H7 (cell line): ENCODE measurements at regions not wholly inside any gene's neighbourhood (a gene's known extent, or its start where the extent isn't known, plus 50 kb on each side); places are given as distances from the start of the nearest gene placed in this dataset.

Experiments
- DNase-seq: peaks from one replicate; pipeline ENCODE4 v3.0.0; 2012
- H3K27me3 ChIP-seq: 2 replicates; pipeline ENCODE4 v1.6.0; 2011; ENCODE audit warnings: mild to moderate bottlenecking, low read length; ENCODE audit not compliant: control insufficient read depth, insufficient read depth
- H3K36me3 ChIP-seq: replicated peaks from 2 replicates; pipeline ENCODE4 v1.5.1; 2011; ENCODE audit warnings: low read length; ENCODE audit not compliant: control insufficient read depth, insufficient read depth
- H3K4me3 ChIP-seq: 2 replicates; pipeline ENCODE4 v1.5.1; 2011; ENCODE audit warnings: low read depth, mild to moderate bottlenecking, control low read depth, low read length, moderate library complexity; ENCODE audit not compliant: insufficient read depth

- Histone ChIP-seq H3K36me3 (no peaks in the 10 kb centered on the region), H3K4me3 (no peak overlapping the region), H3K27me3 (no peaks in the 10 kb centered on the region)
- no peak for DNase-seq
Measured at GRCh38 chr7:18414885-18415284, 80.7 kb upstream of the HDAC9 start.

DNA sequence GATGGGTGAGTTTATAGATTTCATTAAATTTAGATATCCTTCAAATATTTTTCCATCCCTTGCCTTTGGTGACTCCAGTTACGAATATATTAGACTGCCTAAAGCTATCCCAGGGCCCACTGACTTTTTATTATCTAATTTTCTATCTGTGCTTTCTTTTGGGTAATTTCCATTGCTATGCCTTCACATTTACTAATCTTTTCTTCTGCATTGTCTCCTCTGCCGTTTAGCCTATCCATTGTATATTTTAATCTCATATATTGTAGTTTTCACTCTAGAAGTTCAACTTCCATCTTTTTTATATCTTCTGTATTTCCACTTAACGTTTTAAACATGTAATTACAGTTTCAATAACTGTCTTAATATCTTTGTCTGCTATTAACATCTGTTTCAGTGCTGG lies 78.6 kb upstream of the HDAC9 start:
- Histone ChIP-seq H3K4me3 (no peak overlapping the region), H3K36me3 (no peaks in the 10 kb centered on the region), H3K27me3 (no peaks in the 10 kb centered on the region)
- no peak for DNase-seq

DNA sequence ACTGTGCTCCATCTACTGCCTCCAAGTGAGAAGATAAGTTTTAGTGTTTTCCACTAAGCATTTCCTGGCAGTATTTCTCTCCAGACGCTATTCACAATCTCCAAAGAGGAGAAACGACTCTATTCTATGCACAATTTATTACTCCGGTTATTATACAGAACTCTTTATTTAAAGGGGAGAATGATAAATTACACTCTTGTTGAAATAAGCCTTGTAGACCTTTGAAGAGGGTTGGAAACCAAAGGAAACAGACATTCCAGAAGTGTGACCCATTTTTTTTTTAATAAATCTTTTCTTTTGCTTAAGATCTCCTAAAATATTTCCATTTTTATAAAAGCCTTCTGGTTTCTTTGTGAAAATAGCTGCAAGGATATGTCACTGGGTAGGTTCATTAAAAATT lies 76.1 kb upstream of the HDAC9 start:
- Histone ChIP-seq H3K4me3 (no peak overlapping the region), H3K27me3 (no peaks in the 10 kb centered on the region), H3K36me3 (no peaks in the 10 kb centered on the region)
- no peak for DNase-seq

DNA sequence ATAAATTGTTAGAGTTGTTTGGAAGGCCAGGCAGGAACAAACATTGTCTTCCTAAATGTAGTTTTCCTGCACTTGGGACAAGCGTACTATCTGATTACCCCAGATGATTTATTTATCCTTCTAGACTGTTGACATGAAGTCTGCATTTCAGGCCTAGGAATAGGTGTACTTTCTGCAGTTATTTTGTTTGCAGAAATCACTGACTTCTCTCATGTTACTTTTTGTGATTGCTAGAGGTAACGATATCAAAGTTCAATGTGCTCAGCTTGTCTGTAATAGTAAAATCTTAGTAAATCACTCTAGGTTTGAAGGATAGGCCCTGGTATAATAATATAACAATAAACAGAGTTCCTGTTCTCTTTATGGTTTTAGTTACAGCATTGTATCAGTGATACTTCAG lies 75.4 kb upstream of the HDAC9 start:
- DNase-seq, result no peak
- H3K27me3 ChIP-seq, result no peaks in the 10 kb centered on the region
- no peaks in the 10 kb centered on the region for H3K36me3 ChIP-seq
- H3K4me3 ChIP-seq, result no peak overlapping the region

- no peaks in the 10 kb centered on the region for H3K36me3 ChIP-seq
- H3K27me3 ChIP-seq, result no peaks in the 10 kb centered on the region
- no peak overlapping the region for H3K4me3 ChIP-seq
- DNase-seq, result no peak
Measured at GRCh38 chr7:18420748-18421147, 74.8 kb upstream of the HDAC9 start.

DNA sequence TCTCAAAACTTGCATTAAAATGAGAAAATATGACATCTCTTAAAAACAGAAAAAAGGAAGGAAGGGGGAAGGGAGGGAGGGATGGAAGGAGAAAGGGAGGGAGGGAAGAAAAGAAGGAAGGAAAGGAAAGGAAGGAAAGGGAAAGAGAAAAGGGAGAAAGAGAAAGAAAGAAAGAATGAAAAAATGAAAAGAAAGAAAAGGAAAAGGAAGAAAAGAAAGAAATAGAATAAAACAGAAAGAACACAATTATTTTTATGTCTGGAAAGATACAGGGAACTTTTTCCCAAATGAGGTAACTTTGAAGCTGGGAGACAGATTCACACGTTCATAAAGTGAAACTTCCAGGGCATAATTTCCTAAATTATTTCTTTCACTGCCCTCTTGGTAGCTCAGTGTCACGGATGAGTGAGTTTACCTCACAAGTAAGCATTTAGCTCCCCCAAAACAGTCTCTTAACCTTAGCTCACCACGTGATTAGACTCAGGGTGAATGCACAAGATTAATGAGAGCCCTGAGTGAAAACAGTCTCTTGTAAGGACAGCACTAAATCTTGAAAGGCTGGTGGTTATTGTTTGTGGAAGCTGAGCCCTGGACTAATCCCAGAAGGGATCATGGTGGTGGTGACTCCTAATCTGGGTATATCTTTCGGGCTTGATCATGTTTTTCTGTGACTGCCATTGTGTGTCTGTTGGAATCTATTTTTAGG lies 74.1 kb upstream of the HDAC9 start:
- no peak for DNase-seq
- H3K36me3 ChIP-seq, result no peaks in the 10 kb centered on the region
- no peak overlapping the region for H3K4me3 ChIP-seq
- no peaks in the 10 kb centered on the region for H3K27me3 ChIP-seq

DNA sequence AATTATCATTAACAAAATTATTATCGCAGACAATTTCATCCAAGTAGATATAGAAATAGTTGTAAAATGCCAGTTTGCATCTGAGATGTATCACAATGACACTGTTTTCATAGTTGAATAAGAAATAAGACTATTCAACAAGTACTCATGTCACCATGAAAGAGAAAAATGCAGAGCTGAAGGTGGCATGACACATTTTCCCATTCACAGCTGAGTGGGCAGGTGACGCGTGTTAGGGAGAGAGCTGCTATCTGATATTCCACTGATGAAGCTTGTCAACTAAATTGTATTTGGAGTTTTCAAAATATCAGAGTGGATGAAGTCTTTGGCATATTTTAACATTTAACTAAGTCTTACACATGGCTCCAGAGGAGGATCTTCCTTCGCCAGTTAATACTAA lies 70.3 kb upstream of the HDAC9 start:
- no peak for DNase-seq
- no peaks in the 10 kb centered on the region for H3K36me3 ChIP-seq
- no peaks in the 10 kb centered on the region for H3K27me3 ChIP-seq
- no peak overlapping the region for H3K4me3 ChIP-seq

GRCh38 chr7:18425838-18426445 lies 69.6 kb upstream of the HDAC9 start:
- Histone ChIP-seq H3K27me3 (no peaks in the 10 kb centered on the region), H3K4me3 (no peak overlapping the region), H3K36me3 (no peaks in the 10 kb centered on the region)
- DNase-seq, result no peak

- Histone ChIP-seq H3K36me3 (no peaks in the 10 kb centered on the region), H3K27me3 (no peaks in the 10 kb centered on the region), H3K4me3 (no peak overlapping the region)
- no peak for DNase-seq
Measured at GRCh38 chr7:18426564-18427226, 68.9 kb upstream of the HDAC9 start.

DNA sequence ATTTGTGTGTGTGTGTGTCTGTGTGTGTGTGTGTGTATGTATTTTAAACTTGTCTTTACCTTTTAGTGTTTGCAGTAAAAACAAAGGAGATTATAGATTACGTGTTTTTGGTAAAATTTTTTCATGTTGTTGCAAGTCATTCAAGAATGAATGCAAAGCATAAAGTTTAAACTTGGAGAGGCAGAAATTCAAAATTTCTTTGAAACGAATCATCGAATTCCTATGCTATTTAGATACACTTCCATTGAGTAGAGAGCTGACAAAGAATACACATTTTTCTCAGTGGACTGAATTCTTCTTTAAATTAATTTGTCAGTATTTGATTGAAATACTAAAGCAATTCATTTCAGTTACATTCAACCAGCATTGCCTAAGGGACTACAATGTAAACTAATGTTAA lies 66.0 kb upstream of the HDAC9 start:
- H3K4me3 ChIP-seq, result no peak overlapping the region
- H3K36me3 ChIP-seq, result no peaks in the 10 kb centered on the region
- no peaks in the 10 kb centered on the region for H3K27me3 ChIP-seq
- DNase-seq, result no peak

- no peaks in the 10 kb centered on the region for H3K27me3 ChIP-seq
- H3K4me3 ChIP-seq, result no peak overlapping the region
- no peak for DNase-seq
- no peaks in the 10 kb centered on the region for H3K36me3 ChIP-seq
Measured at GRCh38 chr7:18430810-18431209, 64.7 kb upstream of the HDAC9 start.

- Histone ChIP-seq H3K36me3 (no peaks in the 10 kb centered on the region), H3K4me3 (no peak overlapping the region), H3K27me3 (no peaks in the 10 kb centered on the region)
- DNase-seq, result no peak
Measured at GRCh38 chr7:18434171-18434570, 61.4 kb upstream of the HDAC9 start.

GRCh38 chr7:18437101-18437500 lies 58.4 kb upstream of the HDAC9 start:
- Histone ChIP-seq H3K36me3 (no peaks in the 10 kb centered on the region), H3K4me3 (no peak overlapping the region), H3K27me3 (no peaks in the 10 kb centered on the region)
- DNase-seq, result no peak

GRCh38 chr7:18440934-18441333 lies 54.6 kb upstream of the HDAC9 start:
- H3K36me3 ChIP-seq, result no peaks in the 10 kb centered on the region
- no peak for DNase-seq
- H3K4me3 ChIP-seq, result no peak overlapping the region
- no peaks in the 10 kb centered on the region for H3K27me3 ChIP-seq

GRCh38 chr7:18444826-18445225 lies 50.7 kb upstream of the HDAC9 start:
- DNase-seq, result peak; percentile 5
- H3K4me3 ChIP-seq, result no peak overlapping the region

More at GRCh38 chr7:18444826-18445225, 50.7 kb upstream of the HDAC9 start:
- Histone ChIP-seq H3K36me3 (no peaks in the 10 kb centered on the region), H3K27me3 (no peaks in the 10 kb centered on the region)
